ENCODE measurements at regions not wholly inside any gene's neighbourhood (a gene's known extent, or its start where the extent isn't known, plus 50 kb on each side); places are given as distances from the start of the nearest gene placed in this dataset.

DNA sequence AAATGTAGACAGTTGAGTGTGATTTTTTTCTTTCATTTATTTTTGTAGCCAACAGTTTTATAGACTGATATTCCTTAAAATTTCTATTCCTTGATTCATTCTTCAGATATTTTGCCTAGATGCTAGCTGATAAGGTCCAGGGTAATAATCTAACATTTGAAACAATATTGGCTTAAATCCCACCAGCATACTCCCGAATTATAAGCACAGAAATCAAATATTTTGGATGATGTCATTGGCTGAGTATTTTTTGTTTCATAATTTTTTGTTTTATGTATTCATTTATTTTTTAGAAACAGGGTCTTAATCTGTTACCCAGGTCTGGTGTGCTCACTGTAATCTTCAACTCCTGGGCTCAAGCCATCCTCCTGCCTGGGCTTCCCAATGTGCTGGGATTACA, 88.4 kb downstream of the ISL1 start:
- H3K27ac ChIP-seq, result no peak overlapping the region
- no peak for ATAC-seq
- WGBS, 2 donors, result 11 to 32% methylated on average over 1 of the region's 1 CpG
- no peak overlapping the region for H3K4me3 ChIP-seq
- intact Hi-C loops (cut with DNase I), result no loop called here
- DNase-seq, result no peak
- FAIRE-seq, result no peak
- no peaks in the 10 kb centered on the region for H3K36me3 ChIP-seq
- H3K4me1 ChIP-seq, result no peaks in the 10 kb centered on the region
- H3K9me3 ChIP-seq, result no peaks in the 10 kb centered on the region
- TF ChIP-seq, protein P1, sequence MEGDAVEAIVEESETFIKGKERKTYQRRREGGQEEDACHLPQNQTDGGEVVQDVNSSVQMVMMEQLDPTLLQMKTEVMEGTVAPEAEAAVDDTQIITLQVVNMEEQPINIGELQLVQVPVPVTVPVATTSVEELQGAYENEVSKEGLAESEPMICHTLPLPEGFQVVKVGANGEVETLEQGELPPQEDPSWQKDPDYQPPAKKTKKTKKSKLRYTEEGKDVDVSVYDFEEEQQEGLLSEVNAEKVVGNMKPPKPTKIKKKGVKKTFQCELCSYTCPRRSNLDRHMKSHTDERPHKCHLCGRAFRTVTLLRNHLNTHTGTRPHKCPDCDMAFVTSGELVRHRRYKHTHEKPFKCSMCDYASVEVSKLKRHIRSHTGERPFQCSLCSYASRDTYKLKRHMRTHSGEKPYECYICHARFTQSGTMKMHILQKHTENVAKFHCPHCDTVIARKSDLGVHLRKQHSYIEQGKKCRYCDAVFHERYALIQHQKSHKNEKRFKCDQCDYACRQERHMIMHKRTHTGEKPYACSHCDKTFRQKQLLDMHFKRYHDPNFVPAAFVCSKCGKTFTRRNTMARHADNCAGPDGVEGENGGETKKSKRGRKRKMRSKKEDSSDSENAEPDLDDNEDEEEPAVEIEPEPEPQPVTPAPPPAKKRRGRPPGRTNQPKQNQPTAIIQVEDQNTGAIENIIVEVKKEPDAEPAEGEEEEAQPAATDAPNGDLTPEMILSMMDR (IDR thresholded peaks at IDR 0.05), result no peak
- H3K27me3 ChIP-seq, result no peaks in the 10 kb centered on the region

DNA sequence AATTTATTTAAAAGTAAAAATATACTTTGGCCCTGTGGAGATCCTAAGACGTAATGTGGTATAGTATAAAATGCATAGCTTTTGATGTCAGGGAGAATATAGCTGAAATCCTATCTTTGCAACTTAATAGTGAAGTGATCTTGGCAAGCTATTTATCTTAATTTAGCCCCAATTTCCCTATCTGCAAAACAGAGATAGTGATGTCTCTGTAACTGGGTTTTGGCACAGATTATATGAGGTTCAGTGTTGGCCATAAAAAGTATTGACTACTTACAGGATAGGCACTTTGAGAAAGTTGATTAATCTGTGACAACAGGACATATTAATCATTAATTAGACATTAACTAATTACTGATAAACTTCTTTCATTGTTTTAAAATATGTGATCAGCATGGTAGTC, 89.2 kb downstream of the ISL1 start:
- FAIRE-seq (no peak), DNase-seq (no peak), ATAC-seq (no peak)
- no peaks in the 10 kb centered on the region for H3K4me1 ChIP-seq
- no peaks in the 10 kb centered on the region for H3K27me3 ChIP-seq
- no peak overlapping the region for H3K27ac ChIP-seq
- TF ChIP-seq, protein P1 (IDR thresholded peaks at IDR 0.05), result no peak
- no peaks in the 10 kb centered on the region for H3K36me3 ChIP-seq
- no peak overlapping the region for H3K4me3 ChIP-seq
- no peaks in the 10 kb centered on the region for H3K9me3 ChIP-seq
- intact Hi-C loops (cut with DNase I), result no loop called here
- 55 to 59% methylated on average over 1 of the region's 1 CpG for WGBS, 2 donors

DNA sequence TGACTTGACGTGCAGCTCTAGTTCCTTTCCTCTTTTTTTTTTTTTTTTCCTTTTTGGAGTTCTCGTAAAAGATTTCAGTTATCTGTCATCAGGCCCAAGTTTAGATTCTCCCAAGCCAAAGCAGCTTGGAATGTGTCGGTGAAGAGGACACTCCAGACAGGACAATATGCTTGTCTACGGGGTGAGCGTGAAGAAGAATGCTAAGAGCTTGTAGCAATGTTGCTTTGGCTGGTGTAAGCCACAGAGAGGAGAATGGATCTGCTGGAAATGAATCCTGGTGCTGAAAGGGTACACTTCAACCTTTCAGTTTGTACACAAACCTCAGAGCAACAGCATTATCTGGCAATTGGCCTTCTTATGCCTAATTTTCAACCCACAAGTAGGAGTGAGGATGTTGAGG, 92.4 kb downstream of the ISL1 start:
- WGBS, 2 donors, result 60 to 72% methylated on average over 5 of the region's 5 CpGs
- no peaks in the 10 kb centered on the region for H3K36me3 ChIP-seq
- ATAC-seq (no peak), DNase-seq (no peak), FAIRE-seq (no peak)
- no peak overlapping the region for H3K4me3 ChIP-seq
- H3K4me1 ChIP-seq, result no peaks in the 10 kb centered on the region
- H3K27me3 ChIP-seq, result no peaks in the 10 kb centered on the region
- intact Hi-C loops (cut with DNase I), result no loop called here
- TF ChIP-seq, protein P1 (IDR thresholded peaks at IDR 0.05), result no peak
- H3K9me3 ChIP-seq, result no peaks in the 10 kb centered on the region
- no peak overlapping the region for H3K27ac ChIP-seq

DNA sequence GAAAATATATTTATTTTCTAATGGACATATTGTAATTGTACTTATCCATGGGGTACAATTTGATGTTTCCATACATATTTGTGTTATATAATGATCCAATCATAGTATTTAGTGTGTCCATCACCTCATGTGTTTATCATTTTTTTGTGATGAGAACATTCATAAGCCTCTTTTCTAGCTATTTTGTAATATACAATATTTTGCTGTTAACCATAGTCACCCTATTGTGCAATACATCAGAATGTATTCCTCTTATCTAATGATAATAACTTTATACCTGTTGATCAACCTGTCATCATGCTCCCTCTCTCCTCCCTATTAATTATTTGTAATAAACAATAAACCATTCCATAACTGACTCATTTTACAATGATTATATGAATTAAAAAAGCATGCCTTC, 93.2 kb downstream of the ISL1 start:
- intact Hi-C loops (cut with DNase I), result no loop called here
- H3K9me3 ChIP-seq, result no peaks in the 10 kb centered on the region
- no peaks in the 10 kb centered on the region for H3K27me3 ChIP-seq
- TF ChIP-seq, protein P1 (IDR thresholded peaks at IDR 0.05), result no peak
- no peak overlapping the region for H3K4me3 ChIP-seq
- no peak for FAIRE-seq
- no peak for DNase-seq
- no peak for ATAC-seq
- H3K4me1 ChIP-seq, result no peaks in the 10 kb centered on the region
- no peak overlapping the region for H3K27ac ChIP-seq
- H3K36me3 ChIP-seq, result no peaks in the 10 kb centered on the region

DNA sequence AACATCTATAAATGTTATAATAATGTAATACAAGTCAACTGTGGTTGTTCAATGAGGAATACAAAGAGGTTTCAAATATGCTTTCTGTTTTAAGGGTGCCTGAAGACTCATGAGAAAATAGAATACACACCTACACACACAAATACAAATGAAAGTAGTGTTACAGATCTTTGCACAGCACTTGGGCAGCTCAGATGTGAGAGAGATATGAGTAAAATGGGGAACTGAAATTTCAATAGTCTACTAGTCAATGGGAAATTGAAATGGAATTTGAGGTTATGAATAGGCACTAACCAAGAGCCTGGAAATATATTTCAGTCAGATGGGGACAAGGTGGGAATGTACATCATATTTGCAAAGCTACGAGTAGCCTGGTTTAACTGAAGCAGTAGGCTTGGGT, 96.6 kb downstream of the ISL1 start:
- DNase-seq, result no peak
- Histone ChIP-seq H3K27ac (no peak overlapping the region), H3K4me3 (no peak overlapping the region), H3K4me1 (no peaks in the 10 kb centered on the region), H3K9me3 (no peaks in the 10 kb centered on the region), H3K36me3 (no peaks in the 10 kb centered on the region), H3K27me3 (no peaks in the 10 kb centered on the region)
- intact Hi-C loops (cut with DNase I), result no loop called here
- ATAC-seq, result no peak
- no peak for FAIRE-seq
- 64 to 82% methylated on average over 1 of the region's 1 CpG for WGBS, 2 donors
- TF ChIP-seq, protein P1 (IDR thresholded peaks at IDR 0.05), result no peak

Data from pancreas (tissue), 10 donors.